ENCODE measurements at regions not wholly inside any gene's neighbourhood (a gene's known extent, or its start where the extent isn't known, plus 50 kb on each side); places are given as distances from the start of the nearest gene placed in this dataset.
A peak's percentile ranks its signal among the peaks of the same experiment; 100 is the strongest.

- no peak for DNase-seq (ENCODE audit: low read depth in 3 of 3, low spot score in 2 of 3)
These were observed 205.0 kb upstream of the RFC3 start for GRCh38 chr13:33612641-33613638.

GRCh38 chr13:33615436-33615835, 202.5 kb upstream of the RFC3 start:
- DNase-seq (ENCODE audit: low read depth in 3 of 3, low spot score in 2 of 3) = no peak

GRCh38 chr13:33616130-33616529, 201.8 kb upstream of the RFC3 start:
- no peak for DNase-seq (ENCODE audit: low read depth in 3 of 3, low spot score in 2 of 3)

GRCh38 chr13:33617055-33617454, 200.9 kb upstream of the RFC3 start:
- no peak for DNase-seq (ENCODE audit: low read depth in 3 of 3, low spot score in 2 of 3)

- DNase-seq (ENCODE audit: low read depth in 3 of 3, low spot score in 2 of 3) = no peak
These were observed 193.7 kb upstream of the RFC3 start for GRCh38 chr13:33624253-33624652.

- no peak for DNase-seq (ENCODE audit: low read depth in 3 of 3, low spot score in 2 of 3)
These were observed 193.2 kb upstream of the RFC3 start for GRCh38 chr13:33624740-33625139.

GRCh38 chr13:33626407-33626806, 191.5 kb upstream of the RFC3 start:
- no peak for DNase-seq (ENCODE audit: low read depth in 3 of 3, low spot score in 2 of 3)

- no peak for DNase-seq (ENCODE audit: low read depth in 3 of 3, low spot score in 2 of 3)
These were observed 189.3 kb upstream of the RFC3 start for GRCh38 chr13:33628662-33629061.

- DNase-seq (ENCODE audit: low read depth in 3 of 3, low spot score in 2 of 3) = no peak
These were observed 188.2 kb upstream of the RFC3 start for GRCh38 chr13:33629605-33630360.

GRCh38 chr13:33633701-33634545, 184.0 kb upstream of the RFC3 start:
- DNase-seq (ENCODE audit: low read depth in 3 of 3, low spot score in 2 of 3) = no peak

- no peak for DNase-seq (ENCODE audit: low read depth in 3 of 3, low spot score in 2 of 3)
These were observed 183.4 kb upstream of the RFC3 start for GRCh38 chr13:33634546-33634982.

GRCh38 chr13:33636243-33636642, 181.7 kb upstream of the RFC3 start:
- no peak for DNase-seq (ENCODE audit: low read depth in 3 of 3, low spot score in 2 of 3)

- DNase-seq (ENCODE audit: low read depth in 3 of 3, low spot score in 2 of 3) = no peak
These were observed 180.8 kb upstream of the RFC3 start for GRCh38 chr13:33636955-33637670.

GRCh38 chr13:33637978-33638743, 179.8 kb upstream of the RFC3 start:
- DNase-seq (ENCODE audit: low read depth in 3 of 3, low spot score in 2 of 3) = no peak

- no peak for DNase-seq (ENCODE audit: low read depth in 3 of 3, low spot score in 2 of 3)
These were observed 178.8 kb upstream of the RFC3 start for GRCh38 chr13:33639158-33639557.

- DNase-seq (ENCODE audit: low read depth in 3 of 3, low spot score in 2 of 3) = no peak
These were observed 178.3 kb upstream of the RFC3 start for GRCh38 chr13:33639626-33640080.

- no peak for DNase-seq (ENCODE audit: low read depth in 3 of 3, low spot score in 2 of 3)
These were observed 177.1 kb upstream of the RFC3 start for GRCh38 chr13:33640832-33641231.

GRCh38 chr13:33642374-33643065, 175.4 kb upstream of the RFC3 start:
- DNase-seq (ENCODE audit: low read depth in 3 of 3, low spot score in 2 of 3) = peak in 1 of 3 donors; percentile 56
